GM10266 (cell line): ENCODE measurements at regions not wholly inside any gene's neighbourhood (a gene's known extent, or its start where the extent isn't known, plus 50 kb on each side); places are given as distances from the start of the nearest gene placed in this dataset.
"Not testable (repeated sequence)": the region's sequence is repeated elsewhere in the genome, so short reads cannot be mapped to it uniquely, and the experiment has no call there.

Source experiments
- DNase-seq: peaks from one replicate; pipeline ENCODE4 v3.0.0; 2012; ENCODE audit errors: extremely low spot score
- CTCF ChIP-seq: IDR thresholded peaks from 2 replicates; pipeline ENCODE4 v1.5.1; 2012; ENCODE audit warnings: mild to moderate bottlenecking, low read depth; ENCODE audit not compliant: control insufficient read depth, insufficient read depth; ENCODE audit errors: missing control alignments

GRCh38 chr5:124110942-124111341 is 599.0 kb downstream of the CSNK1G3 start:
- DNase-seq = no peak
- no peak for TF ChIP-seq CTCF

GRCh38 chr5:124105326-124105725 is 593.3 kb downstream of the CSNK1G3 start:
- DNase-seq = no peak
- no peak for TF ChIP-seq CTCF

- TF ChIP-seq CTCF = no peak
- DNase-seq = no peak
Measured at GRCh38 chr5:124104821-124105220, 592.8 kb downstream of the CSNK1G3 start.

- DNase-seq = no peak
- no peak for TF ChIP-seq CTCF
Measured at GRCh38 chr5:124104344-124104743, 592.4 kb downstream of the CSNK1G3 start.

GRCh38 chr5:124103671-124104070 is 591.7 kb downstream of the CSNK1G3 start:
- no peak for TF ChIP-seq CTCF
- no peak for DNase-seq

GRCh38 chr5:124103056-124103455 is 591.1 kb downstream of the CSNK1G3 start:
- DNase-seq = not testable (repeated sequence)

- TF ChIP-seq CTCF = no peak
- DNase-seq = no peak
Measured at GRCh38 chr5:124102486-124102885, 590.5 kb downstream of the CSNK1G3 start.

- no peak for DNase-seq
- TF ChIP-seq CTCF = no peak
Measured at GRCh38 chr5:124093658-124094057, 581.7 kb downstream of the CSNK1G3 start.
